GM13976 (cell line): ENCODE measurements at regions not wholly inside any gene's neighbourhood (a gene's known extent, or its start where the extent isn't known, plus 50 kb on each side); places are given as distances from the start of the nearest gene placed in this dataset.

Experiments used
- DNase-seq: peaks from one replicate; pipeline ENCODE4 v3.0.0; 2012; ENCODE audit warnings: low spot score
- CTCF ChIP-seq: IDR thresholded peaks from 2 replicates; pipeline ENCODE4 v1.5.1; 2012; ENCODE audit warnings: borderline replicate concordance, mild to moderate bottlenecking; ENCODE audit not compliant: insufficient read depth; ENCODE audit errors: extremely low read depth, missing control alignments, control extremely low read depth
- in situ Hi-C: fragments of 300-500 bp; cut with MboI; formaldehyde crosslinking; loops from one replicate; pipeline ENCODE4 v1.12.0; 2022; ENCODE audit warnings: low sequenced_read_pairs, mixed read lengths, inconsistent platforms; ENCODE audit not compliant: unreplicated experiment

DNA sequence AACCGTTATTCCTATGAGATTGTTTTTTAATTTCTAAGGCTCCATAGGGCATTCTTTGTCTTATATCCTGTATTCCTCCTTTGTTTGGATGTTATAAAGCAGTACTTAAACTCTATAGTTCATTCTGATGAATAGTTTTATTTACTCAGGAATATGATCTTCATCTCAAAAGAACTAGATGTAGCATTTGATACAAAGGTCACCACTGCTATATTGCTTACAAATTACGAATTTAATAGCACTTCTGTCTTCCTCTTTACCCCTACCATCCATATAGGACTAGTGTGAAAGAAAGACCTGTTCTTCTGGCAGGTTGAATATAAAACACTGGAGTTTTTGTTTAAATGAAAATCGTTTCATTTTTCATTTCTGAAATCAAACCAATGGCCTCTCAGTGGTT, 468.1 kb upstream of the CXADR start:
- in situ Hi-C loops, result no loop called here
- DNase-seq, result no peak
- no peak for TF ChIP-seq CTCF

GRCh38 chr21:17045214-17045853, 467.5 kb upstream of the CXADR start:
- in situ Hi-C loops, result no loop called here
- no peak for DNase-seq
- peak; percentile 1 for TF ChIP-seq CTCF

DNA sequence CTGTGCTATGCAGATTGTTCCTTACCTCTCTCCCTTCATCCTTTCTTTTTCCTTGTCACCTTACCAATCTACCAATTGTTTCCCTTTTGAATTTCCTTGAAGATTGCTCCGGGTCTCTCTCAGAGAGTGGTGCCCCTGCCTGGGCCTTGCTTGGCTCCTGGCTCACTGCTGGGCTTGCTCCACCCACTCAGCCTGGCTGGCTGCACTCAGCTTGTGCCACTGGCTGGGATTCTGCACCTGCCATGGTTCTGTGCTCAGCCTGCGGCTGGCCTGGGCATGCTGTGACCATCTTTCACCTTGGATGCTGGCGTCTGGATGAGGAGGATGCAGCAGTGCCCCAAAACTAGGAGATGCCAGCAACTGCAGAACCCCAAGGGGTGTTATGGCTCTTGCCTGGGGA, 463.9 kb upstream of the CXADR start:
- no peak for DNase-seq
- in situ Hi-C loops, result no loop called here
- TF ChIP-seq CTCF, result no peak

GRCh38 chr21:17050156-17050555, 462.7 kb upstream of the CXADR start:
- no peak for TF ChIP-seq CTCF
- in situ Hi-C loops, result no loop called here
- no peak for DNase-seq

DNA sequence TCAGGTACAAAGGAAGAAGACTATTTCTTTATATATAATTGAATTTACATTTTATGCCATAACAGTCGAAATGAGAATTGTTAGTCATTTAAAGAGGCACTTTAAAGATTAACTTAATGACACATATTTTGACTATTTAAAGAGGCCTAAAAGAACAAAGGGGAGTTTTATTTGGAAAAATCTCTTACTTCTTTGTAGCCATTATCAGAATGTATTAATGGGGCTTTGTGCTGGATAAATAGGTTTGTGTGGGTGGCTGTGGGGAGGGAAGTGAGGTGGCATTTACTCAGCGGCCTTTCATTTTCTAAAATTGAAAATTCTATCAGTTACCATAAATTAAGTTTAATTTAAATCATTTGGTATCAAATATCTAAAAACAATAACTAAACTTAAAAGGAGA, 462.2 kb upstream of the CXADR start:
- DNase-seq, result no peak
- no peak for TF ChIP-seq CTCF
- in situ Hi-C loops, result no loop called here

- no peak for DNase-seq
- TF ChIP-seq CTCF, result no peak
- in situ Hi-C loops, result no loop called here
Observed at GRCh38 chr21:17051054-17051453, 461.8 kb upstream of the CXADR start.
